ENCODE measurements at regions not wholly inside any gene's neighbourhood (a gene's known extent, or its start where the extent isn't known, plus 50 kb on each side); places are given as distances from the start of the nearest gene placed in this dataset.

DNA sequence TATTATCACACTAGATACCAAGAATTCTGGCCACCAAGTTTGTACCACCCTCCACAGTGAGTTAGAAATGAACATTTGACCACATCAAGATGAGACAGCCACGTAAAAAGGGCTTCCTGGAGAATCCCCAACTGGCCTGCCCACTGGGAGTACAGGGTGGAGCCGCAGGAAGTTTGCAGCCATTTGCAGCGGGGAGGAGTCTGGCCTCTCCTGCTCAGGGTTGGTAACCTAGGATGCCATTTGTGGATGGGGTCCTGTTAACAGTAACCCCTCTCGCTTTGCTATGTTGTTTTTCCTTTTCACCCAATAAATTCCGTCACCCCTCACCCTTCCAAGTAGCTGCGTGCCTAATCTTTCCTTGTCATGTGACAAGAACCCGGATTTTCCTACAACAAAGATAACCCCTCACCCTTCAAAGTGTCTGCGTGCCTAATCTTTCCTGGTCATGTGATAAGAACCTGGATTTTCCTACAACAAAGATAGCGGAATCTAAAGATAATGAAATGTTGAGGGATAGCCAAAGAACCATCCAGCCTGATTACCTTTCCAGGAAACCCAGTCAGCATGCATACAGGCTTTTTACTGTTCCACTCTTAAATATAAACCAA, 245.4 kb downstream of the NAF1 start (continued):
- TF ChIP-seq KDM5A (IDR thresholded peaks at IDR 0.05), result no peak

DNA sequence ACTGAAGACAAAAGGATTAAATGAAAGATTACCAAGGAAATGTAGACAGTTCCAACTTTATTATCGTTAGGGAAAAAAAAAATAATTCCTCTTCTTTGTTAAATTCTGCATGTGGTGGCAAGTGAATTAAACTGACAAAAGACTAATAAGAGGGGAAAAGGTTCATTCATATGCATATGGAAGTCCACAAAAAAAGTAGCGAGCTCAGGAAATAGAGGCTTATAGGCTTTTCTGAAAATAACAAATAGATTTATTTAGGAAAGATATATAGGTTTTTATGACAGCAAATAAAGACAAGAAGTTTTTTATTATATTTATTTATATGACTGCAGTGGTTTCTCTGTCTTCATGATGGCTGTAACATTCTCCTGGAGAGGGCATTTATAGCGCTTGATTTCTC, 246.0 kb downstream of the NAF1 start:
- Histone ChIP-seq H3K4me1 (no peaks in the 10 kb centered on the region), H3K9me3 (no peaks in the 10 kb centered on the region), H3K4me3 (no peak overlapping the region), H3K4me2 (no peak overlapping the region), H3K27ac (no peak overlapping the region)
- ChIA-PET CTCF (no interaction called here), POLR2A (no interaction called here)
- WGBS (ENCODE audit: missing lambda C conversion rate), result 58% methylated on average over 3 of the region's 3 CpGs
- FAIRE-seq (no peak), DNase-seq (ENCODE audit: low read depth in 1 of 2, low spot score in 1 of 2) (no peak), ATAC-seq (no peak)
- TF ChIP-seq ZNF302 (CRISPR knock-in tag; IDR thresholded peaks at IDR 0.05) (no peak), MAZ (IDR thresholded peaks at IDR 0.05; ENCODE audit: borderline replicate concordance, low read depth, low read length) (no peak), NR3C1 (IDR thresholded peaks at IDR 0.05) (no peak), EP300 (IDR thresholded peaks at IDR 0.05) (no peak), HOXB5 (CRISPR knock-in tag; IDR thresholded peaks at IDR 0.05) (no peak), SREBF2 (IDR thresholded peaks at IDR 0.05) (no peak)
- TF ChIP-seq, protein P1, sequence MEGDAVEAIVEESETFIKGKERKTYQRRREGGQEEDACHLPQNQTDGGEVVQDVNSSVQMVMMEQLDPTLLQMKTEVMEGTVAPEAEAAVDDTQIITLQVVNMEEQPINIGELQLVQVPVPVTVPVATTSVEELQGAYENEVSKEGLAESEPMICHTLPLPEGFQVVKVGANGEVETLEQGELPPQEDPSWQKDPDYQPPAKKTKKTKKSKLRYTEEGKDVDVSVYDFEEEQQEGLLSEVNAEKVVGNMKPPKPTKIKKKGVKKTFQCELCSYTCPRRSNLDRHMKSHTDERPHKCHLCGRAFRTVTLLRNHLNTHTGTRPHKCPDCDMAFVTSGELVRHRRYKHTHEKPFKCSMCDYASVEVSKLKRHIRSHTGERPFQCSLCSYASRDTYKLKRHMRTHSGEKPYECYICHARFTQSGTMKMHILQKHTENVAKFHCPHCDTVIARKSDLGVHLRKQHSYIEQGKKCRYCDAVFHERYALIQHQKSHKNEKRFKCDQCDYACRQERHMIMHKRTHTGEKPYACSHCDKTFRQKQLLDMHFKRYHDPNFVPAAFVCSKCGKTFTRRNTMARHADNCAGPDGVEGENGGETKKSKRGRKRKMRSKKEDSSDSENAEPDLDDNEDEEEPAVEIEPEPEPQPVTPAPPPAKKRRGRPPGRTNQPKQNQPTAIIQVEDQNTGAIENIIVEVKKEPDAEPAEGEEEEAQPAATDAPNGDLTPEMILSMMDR (IDR thresholded peaks at IDR 0.05), result no peak

GRCh38 chr4:162912482-162912881, 254.2 kb downstream of the NAF1 start:
- CTCF ChIA-PET, result interaction anchor here (1.0 kb wide), 1 partner anchor 14 kb away, joined by 3 read pairs; no protein-coding TSS in a partner anchor
- POLR2A ChIA-PET, result no interaction called here
- no peak overlapping the region for H3K4me2 ChIP-seq
- FAIRE-seq, result no peak
- ATAC-seq, result no peak
- H3K9me3 ChIP-seq, result no peaks in the 10 kb centered on the region
- no peak for DNase-seq (ENCODE audit: low read depth in 1 of 2, low spot score in 1 of 2)
- H3K4me1 ChIP-seq, result no peaks in the 10 kb centered on the region
- 31% methylated on average over 2 of the region's 2 CpGs for WGBS (ENCODE audit: missing lambda C conversion rate)
- H3K4me3 ChIP-seq, result no peak overlapping the region
- no peak for TF ChIP-seq HOXB5 (CRISPR knock-in tag; IDR thresholded peaks at IDR 0.05)
- no peak for TF ChIP-seq REST (IDR thresholded peaks at IDR 0.05)
- TF ChIP-seq CHD2 (IDR thresholded peaks at IDR 0.05; ENCODE audit: low read length, partially characterized antibody), result no peak
- TF ChIP-seq ZNF302 (CRISPR knock-in tag; IDR thresholded peaks at IDR 0.05), result no peak
- no peak for TF ChIP-seq PHF8 (IDR thresholded peaks at IDR 0.05; ENCODE audit: borderline replicate concordance, low read depth)
- no peak for TF ChIP-seq RCOR1 (IDR thresholded peaks at IDR 0.05; ENCODE audit: low read depth, low read length)
- TF ChIP-seq ZFP36 (IDR thresholded peaks at IDR 0.05; ENCODE audit: borderline replicate concordance, partially characterized antibody), result no peak
- no peak for TF ChIP-seq EHMT2 (IDR thresholded peaks at IDR 0.05; ENCODE audit: low read depth)
- TF ChIP-seq SMC3 (IDR thresholded peaks at IDR 0.05), result no peak
- no peak for TF ChIP-seq ZC3H11A (IDR thresholded peaks at IDR 0.05)
- no peak for TF ChIP-seq POLR2A (IDR thresholded peaks at IDR 0.05; ENCODE audit: low read length)
- TF ChIP-seq, protein P2, sequence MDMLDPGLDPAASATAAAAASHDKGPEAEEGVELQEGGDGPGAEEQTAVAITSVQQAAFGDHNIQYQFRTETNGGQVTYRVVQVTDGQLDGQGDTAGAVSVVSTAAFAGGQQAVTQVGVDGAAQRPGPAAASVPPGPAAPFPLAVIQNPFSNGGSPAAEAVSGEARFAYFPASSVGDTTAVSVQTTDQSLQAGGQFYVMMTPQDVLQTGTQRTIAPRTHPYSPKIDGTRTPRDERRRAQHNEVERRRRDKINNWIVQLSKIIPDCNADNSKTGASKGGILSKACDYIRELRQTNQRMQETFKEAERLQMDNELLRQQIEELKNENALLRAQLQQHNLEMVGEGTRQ (IDR thresholded peaks at IDR 0.05), result no peak
- TF ChIP-seq RAD21 (conservative IDR thresholded peaks at IDR 0.05 in 1 of 2, IDR thresholded peaks at IDR 0.05 in 1 of 2), result no peak
- no peak for TF ChIP-seq ESRRA (IDR thresholded peaks at IDR 0.05; ENCODE audit: borderline replicate concordance, low read length)
- TF ChIP-seq KDM1A (IDR thresholded peaks at IDR 0.05; ENCODE audit: low read depth), result no peak
- H3K27ac ChIP-seq, result no peak overlapping the region
